H9 (cell line): ENCODE measurements at regions not wholly inside any gene's neighbourhood (a gene's known extent, or its start where the extent isn't known, plus 50 kb on each side); places are given as distances from the start of the nearest gene placed in this dataset.

ENCODE experiments used
- DNase-seq: peaks from one replicate; pipeline ENCODE4 v3.0.0-alpha.2; 2017
- H2AFZ ChIP-seq: one replicate; pipeline ENCODE4 v1.6.1; 2013; ENCODE audit warnings: mild to moderate bottlenecking, low read length, control low read depth, moderate library complexity
- H2AK5ac ChIP-seq: 2 replicates; pipeline ENCODE4 v1.6.1; 2013; ENCODE audit warnings: low read length, control low read depth, mixed read lengths; ENCODE audit not compliant: insufficient read length
- H2BK120ac ChIP-seq: one replicate; pipeline ENCODE4 v1.6.1; 2013; ENCODE audit warnings: low read depth, mild to moderate bottlenecking, low read length, control low read depth, inconsistent platforms; ENCODE audit not compliant: poor library complexity, severe bottlenecking
- H2BK12ac ChIP-seq: 2 replicates; pipeline ENCODE4 v1.6.1; 2013; ENCODE audit warnings: low read length, control low read depth, mixed read lengths, low read depth; ENCODE audit not compliant: insufficient read length
- H2BK15ac ChIP-seq: 2 replicates; pipeline ENCODE4 v1.6.1; 2013; ENCODE audit warnings: low read depth, low read length, control low read depth
- H2BK20ac ChIP-seq: one replicate; pipeline ENCODE4 v1.6.1; 2013; ENCODE audit warnings: low read depth, mild to moderate bottlenecking, low read length, control low read depth, inconsistent platforms; ENCODE audit not compliant: poor library complexity, severe bottlenecking
- H2BK5ac ChIP-seq: 2 replicates; pipeline ENCODE4 v1.6.1; 2013; ENCODE audit warnings: low read length, control low read depth, mixed read lengths; ENCODE audit not compliant: insufficient read length
- H3K14ac ChIP-seq: 2 replicates; pipeline ENCODE4 v1.6.1; 2013; ENCODE audit warnings: low read length, control low read depth; ENCODE audit not compliant: insufficient read depth
- H3K18ac ChIP-seq: 2 replicates; pipeline ENCODE4 v1.6.1; 2013; ENCODE audit warnings: low read depth, mild to moderate bottlenecking, mixed read lengths, low read length, control low read depth; ENCODE audit not compliant: insufficient read length
- H3K23ac ChIP-seq: 2 replicates; pipeline ENCODE4 v1.6.1; 2013; ENCODE audit warnings: low read length, control low read depth, mixed read lengths, low read depth; ENCODE audit not compliant: insufficient read length
- H3K23me2 ChIP-seq: 2 replicates; pipeline ENCODE4 v1.6.1; 2013; ENCODE audit warnings: low read depth, mild to moderate bottlenecking, mixed read lengths, low read length, control low read depth; ENCODE audit not compliant: insufficient read length, poor library complexity, severe bottlenecking
- H3K27ac ChIP-seq: 2 replicates; pipeline ENCODE4 v1.5.1; 2013; ENCODE audit warnings: low read length, control low read depth, mixed read lengths, low read depth; ENCODE audit not compliant: insufficient read length
- H3K27me3 ChIP-seq: 2 replicates; pipeline ENCODE4 v1.6.1; 2013; ENCODE audit warnings: low read length, control low read depth, inconsistent platforms; ENCODE audit not compliant: insufficient read depth
- H3K4ac ChIP-seq: 2 replicates; pipeline ENCODE4 v1.6.1; 2013; ENCODE audit warnings: low read depth, mild to moderate bottlenecking, control low read depth, inconsistent platforms, low read length, moderate library complexity
- H3K4me1 ChIP-seq: 2 replicates; pipeline ENCODE4 v1.6.1; 2013; ENCODE audit warnings: low read length, control low read depth, inconsistent platforms; ENCODE audit not compliant: insufficient read depth
- H3K4me2 ChIP-seq: 2 replicates; pipeline ENCODE4 v1.6.1; 2013; ENCODE audit warnings: low read length, control low read depth, mixed read lengths; ENCODE audit not compliant: insufficient read length, insufficient read depth
- H3K56ac ChIP-seq: 2 replicates; pipeline ENCODE4 v1.6.1; 2013; ENCODE audit warnings: low read depth, mild to moderate bottlenecking, mixed read lengths, low read length, control low read depth; ENCODE audit not compliant: insufficient read length
- H3K79me1 ChIP-seq: 2 replicates; pipeline ENCODE4 v1.6.1; 2013; ENCODE audit warnings: low read depth, mild to moderate bottlenecking, moderate library complexity, low read length, control low read depth, inconsistent platforms; ENCODE audit not compliant: insufficient read depth, poor library complexity, severe bottlenecking
- H3K79me2 ChIP-seq: 2 replicates; pipeline ENCODE4 v1.6.1; 2013; ENCODE audit warnings: low read length, control low read depth, inconsistent platforms; ENCODE audit not compliant: insufficient read depth
- H3K9ac ChIP-seq: 2 replicates; pipeline ENCODE4 v1.6.1; 2013; ENCODE audit warnings: low read length, control low read depth, mixed read lengths; ENCODE audit not compliant: insufficient read length; ENCODE audit errors: extremely low read depth
- H3K9me3 ChIP-seq: one replicate; pipeline ENCODE4 v1.6.1; 2013; ENCODE audit warnings: low read depth, low read length, inconsistent platforms; ENCODE audit not compliant: control insufficient read depth
- H3T11ph ChIP-seq: one replicate; pipeline ENCODE4 v1.6.1; 2013; ENCODE audit warnings: mild to moderate bottlenecking, low read length, control low read depth, inconsistent platforms
- H4K20me1 ChIP-seq: one replicate; pipeline ENCODE4 v1.6.1; 2013; ENCODE audit not compliant: control insufficient read depth, insufficient read length, insufficient read depth
- H4K5ac ChIP-seq: 2 replicates; pipeline ENCODE4 v1.6.1; 2013; ENCODE audit warnings: low read depth, mild to moderate bottlenecking, mixed read lengths, low read length, control low read depth; ENCODE audit not compliant: insufficient read length
- H4K8ac ChIP-seq: replicated peaks from 2 replicates; pipeline ENCODE4 v1.6.1; 2013; ENCODE audit warnings: low read length, control low read depth, mixed read lengths, low read depth; ENCODE audit not compliant: insufficient read length
- H4K91ac ChIP-seq: 2 replicates; pipeline ENCODE4 v1.6.1; 2013; ENCODE audit warnings: low read depth, mild to moderate bottlenecking, moderate library complexity, mixed read lengths, low read length, control low read depth; ENCODE audit not compliant: insufficient read length
- H3K27ac Mint-ChIP-seq, 3 experiments: 2 replicates in 2 of 3; 3 replicates in 1 of 3; pipeline ENCODE4 v1.8.0; 2020 to 2021; ENCODE audit warnings: mixed read lengths in 3 of 3, mild to moderate bottlenecking in 1 of 3, moderate library complexity in 1 of 3
- H3K27me3 Mint-ChIP-seq: 2 replicates; pipeline ENCODE4 v1.8.0; 2021; ENCODE audit warnings: low read depth, mild to moderate bottlenecking, moderate library complexity, mixed read lengths
- H3K36me3 Mint-ChIP-seq, 3 experiments: 2 replicates in 2 of 3; 3 replicates in 1 of 3; pipeline ENCODE4 v1.8.0; 2020 to 2021; ENCODE audit warnings: low read depth in 3 of 3, mixed read lengths in 3 of 3; ENCODE audit not compliant: insufficient read depth in 1 of 3
- H3K4me1 Mint-ChIP-seq, 2 experiments: 2 replicates each; pipeline ENCODE4 v1.8.0; 2020; ENCODE audit warnings: mixed read lengths in 2 of 2
- H3K4me3 Mint-ChIP-seq, 2 experiments: 2 replicates in 1 of 2; 3 replicates in 1 of 2; pipeline ENCODE4 v1.8.0; 2020 to 2021; ENCODE audit warnings: mild to moderate bottlenecking in 2 of 2, mixed read lengths in 2 of 2, moderate library complexity in 1 of 2
- H3K9me3 Mint-ChIP-seq, 2 experiments: 2 replicates in 1 of 2; 3 replicates in 1 of 2; pipeline ENCODE4 v1.8.0; 2020; ENCODE audit warnings: mild to moderate bottlenecking in 2 of 2, mixed read lengths in 2 of 2, moderate library complexity in 1 of 2
- CTCF ChIP-seq: fragments of 200-600 bp; sonication (generic); conservative IDR thresholded peaks from 3 replicates; pipeline ENCODE4 v1.8.0; 2021; ENCODE audit warnings: antibody characterized with exemption, mild to moderate bottlenecking
- WGBS: extraction: QIAGEN DNeasy Blood & Tissue Kit; methylation state at CpG from one replicate; pipeline ENCODE4 v1.1.7; 2013; ENCODE audit warnings: missing lambda C conversion rate, low lambda C conversion rate, mixed read lengths; ENCODE audit not compliant: insufficient read length; ENCODE audit errors: extremely low coverage; 5-methylcytosine and 5-hydroxymethylcytosine counted together

- H3K27me3 Mint-ChIP-seq: no peaks in the 10 kb centered on the region
- no peak overlapping the region for H3T11ph ChIP-seq
- no peak overlapping the region for H2BK15ac ChIP-seq
- H3K14ac ChIP-seq: no peak overlapping the region
- no peak overlapping the region for H3K4me3 Mint-ChIP-seq
- no peaks in the 10 kb centered on the region for H3K23me2 ChIP-seq
- no peak overlapping the region for H3K23ac ChIP-seq
- H4K20me1 ChIP-seq: no peaks in the 10 kb centered on the region
- no peak for TF ChIP-seq CTCF
- WGBS: no CpG with 5 or more reads among the region's 1 CpG
- no peak overlapping the region for H3K18ac ChIP-seq
- no peaks in the 10 kb centered on the region; a peak in 1 of 5 replicates for H3K9me3 Mint-ChIP-seq
- no peak overlapping the region for H2BK5ac ChIP-seq
- H2AFZ ChIP-seq: no peak overlapping the region
- H3K4me1 ChIP-seq: no peaks in the 10 kb centered on the region
- no peak for DNase-seq
- no peak overlapping the region for H2BK120ac ChIP-seq
- H4K91ac ChIP-seq: no peak overlapping the region
- H3K4ac ChIP-seq: no peak overlapping the region
- no peak overlapping the region for H3K56ac ChIP-seq
- H2BK12ac ChIP-seq: no peak overlapping the region
- no peaks in the 10 kb centered on the region for H3K36me3 Mint-ChIP-seq
- H3K79me2 ChIP-seq: no peaks in the 10 kb centered on the region
- no peak overlapping the region for H2BK20ac ChIP-seq
- H3K79me1 ChIP-seq: no peaks in the 10 kb centered on the region
- no peak overlapping the region for H2AK5ac ChIP-seq
- H3K27ac ChIP-seq: no peak overlapping the region
- H3K9ac ChIP-seq: no peak overlapping the region
- H3K9me3 ChIP-seq: no peaks in the 10 kb centered on the region
- no peaks in the 10 kb centered on the region for H3K4me1 Mint-ChIP-seq
- H3K4me2 ChIP-seq: no peak overlapping the region
- no peak overlapping the region for H4K8ac ChIP-seq
- H3K27ac Mint-ChIP-seq: no peak overlapping the region
- no peaks in the 10 kb centered on the region for H3K27me3 ChIP-seq
- H4K5ac ChIP-seq: no peak overlapping the region
These were observed 209.8 kb downstream of the PTPRC start for GRCh38 chr1:198848649-198849048.
